Panc1 (cell line): ENCODE measurements at regions not wholly inside any gene's neighbourhood (a gene's known extent, or its start where the extent isn't known, plus 50 kb on each side); places are given as distances from the start of the nearest gene placed in this dataset.

Experiments used
- ATAC-seq: fragments of 200-7000 bp; cut with Tn5 transposase; 2 replicates; pipeline ENCODE4 v1.9.1; 2020; ENCODE audit warnings: mild to moderate bottlenecking, moderate library complexity
- BruUV-seq: library from RNA; stranded (reverse); fragments of 400-500 nt; replicated peaks from 2 replicates; lab custom pipeline; 2021; lab: Mats Ljungman, UMichigan
- CTCF ChIA-PET: fragments of 300-600 bp; sonication (Branson Sonifier 250); formaldehyde crosslinking; loops from one replicate; lab custom pipeline; 2022; ENCODE audit warnings: antibody characterized with exemption; lab: Charles Lee
- POLR2A ChIA-PET: fragments of 300-600 bp; sonication (Branson Sonifier 250); formaldehyde crosslinking; loops from one replicate; lab custom pipeline; 2022; ENCODE audit warnings: antibody characterized with exemption; lab: Charles Lee
- DNase-seq: peaks from one replicate; pipeline ENCODE4 v3.0.0-alpha.2; 2010; ENCODE audit warnings: low read depth, low spot score
- H3K27ac ChIP-seq: 2 replicates; pipeline ENCODE4 v1.5.1; 2011; ENCODE audit warnings: mild to moderate bottlenecking, low read length, inconsistent platforms
- H3K27me3 ChIP-seq: fragments of 200-500 bp; sonication (Bioruptor generic); 2 replicates; pipeline ENCODE4 v1.6.0; 2014; ENCODE audit warnings: low read length, inconsistent platforms; ENCODE audit not compliant: control insufficient read depth, insufficient read depth
- H3K36me3 ChIP-seq: fragments of 200-500 bp; sonication (Bioruptor generic); 2 replicates; pipeline ENCODE4 v1.5.1; 2014; ENCODE audit warnings: inconsistent platforms, mild to moderate bottlenecking, low read length, moderate library complexity; ENCODE audit not compliant: control insufficient read depth, insufficient read depth
- H3K4me1 ChIP-seq: 2 replicates; pipeline ENCODE4 v1.5.1; 2011; ENCODE audit warnings: inconsistent platforms, mild to moderate bottlenecking, low read length, moderate library complexity; ENCODE audit not compliant: control insufficient read depth, insufficient read depth
- H3K4me3 ChIP-seq, 2 experiments: 2 replicates each; pipeline ENCODE4 v1.5.1; 2011 to 2012; ENCODE audit warnings: low read depth in 2 of 2, low read length in 2 of 2, mild to moderate bottlenecking in 2 of 2, inconsistent platforms in 1 of 2, moderate library complexity in 1 of 2
- H3K9me3 ChIP-seq: fragments of 200-500 bp; sonication (Bioruptor generic); 2 replicates; pipeline ENCODE4 v1.5.1; 2014; ENCODE audit warnings: low read depth, mild to moderate bottlenecking, inconsistent platforms, low read length, moderate library complexity; ENCODE audit not compliant: control insufficient read depth, insufficient read depth
- POLR2AphosphoS5 ChIP-seq: IDR thresholded peaks from 2 replicates; pipeline ENCODE4 v1.6.1; 2012; ENCODE audit warnings: mild to moderate bottlenecking, low read depth, low read length, moderate library complexity
- SIN3A ChIP-seq: IDR thresholded peaks from 2 replicates; pipeline ENCODE4 v1.6.1; 2012; ENCODE audit warnings: low read depth, mild to moderate bottlenecking, low read length, moderate library complexity, borderline replicate concordance; ENCODE audit not compliant: insufficient read depth
- TCF7L2 ChIP-seq: IDR thresholded peaks from 2 replicates; pipeline ENCODE4 v1.6.1; 2011; ENCODE audit warnings: mild to moderate bottlenecking, low read depth, low read length, inconsistent platforms
- in situ Hi-C: cut with HindIII; loops from 2 replicates; pipeline ENCODE4 v1.10.0; 2016; ENCODE audit warnings: low sequenced_read_pairs, low pct_unique_long_range_greater_than_20kb
- intact Hi-C: fragments of 100-400 bp; cut with micrococcal nuclease; formaldehyde crosslinking; loops from one replicate; pipeline ENCODE4 v1.10.0; 2022; ENCODE audit not compliant: unreplicated experiment
- TF ChIP-seq, protein P1 (sequence below): fragments of 450-650 bp; IDR thresholded peaks from 2 replicates; pipeline ENCODE4 v1.5.1; 2017; ENCODE audit warnings: mild to moderate bottlenecking
- TF ChIP-seq, protein P2 (sequence below), 2 experiments: IDR thresholded peaks; 2 replicates each; pipeline ENCODE4 v1.6.1; 2011 to 2012; ENCODE audit warnings: low read depth in 2 of 2, control low read depth in 1 of 2, low read length in 1 of 2, mild to moderate bottlenecking in 1 of 2, moderate library complexity in 1 of 2; ENCODE audit not compliant: insufficient read depth in 1 of 2

DNA sequence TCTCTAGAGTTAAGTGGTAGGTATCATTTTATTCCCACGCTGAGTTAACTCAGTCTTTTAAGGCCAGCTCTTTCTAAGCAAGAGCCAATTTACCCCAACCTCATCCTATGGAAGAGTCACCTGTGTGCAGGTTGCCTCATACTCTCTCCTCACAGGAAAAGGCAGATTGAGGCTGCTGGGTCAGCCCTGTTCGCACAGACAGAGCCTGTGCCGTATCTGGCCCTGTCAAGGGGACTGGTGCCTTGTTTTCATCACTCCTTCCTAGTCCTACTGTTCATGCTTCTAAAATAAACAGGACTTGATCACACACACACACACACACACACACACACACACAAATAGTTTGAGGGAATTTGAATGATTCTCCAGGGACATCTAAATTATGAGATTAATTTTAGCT is 285.0 kb downstream of the SLC6A15 start:
- H3K4me3 ChIP-seq, result no peak overlapping the region
- POLR2A ChIA-PET, result no interaction called here
- intact Hi-C loops, result no loop called here
- in situ Hi-C loops, result no loop called here
- CTCF ChIA-PET, result no interaction called here
- no peaks in the 10 kb centered on the region for H3K36me3 ChIP-seq
- no peak for ATAC-seq
- H3K9me3 ChIP-seq, result no peaks in the 10 kb centered on the region
- no TSS peak for BruUV-seq
- H3K27me3 ChIP-seq, result no peaks in the 10 kb centered on the region
- no peak overlapping the region for H3K27ac ChIP-seq
- no peaks in the 10 kb centered on the region for H3K4me1 ChIP-seq
- TF ChIP-seq TCF7L2, result no peak
- TF ChIP-seq, protein P1, sequence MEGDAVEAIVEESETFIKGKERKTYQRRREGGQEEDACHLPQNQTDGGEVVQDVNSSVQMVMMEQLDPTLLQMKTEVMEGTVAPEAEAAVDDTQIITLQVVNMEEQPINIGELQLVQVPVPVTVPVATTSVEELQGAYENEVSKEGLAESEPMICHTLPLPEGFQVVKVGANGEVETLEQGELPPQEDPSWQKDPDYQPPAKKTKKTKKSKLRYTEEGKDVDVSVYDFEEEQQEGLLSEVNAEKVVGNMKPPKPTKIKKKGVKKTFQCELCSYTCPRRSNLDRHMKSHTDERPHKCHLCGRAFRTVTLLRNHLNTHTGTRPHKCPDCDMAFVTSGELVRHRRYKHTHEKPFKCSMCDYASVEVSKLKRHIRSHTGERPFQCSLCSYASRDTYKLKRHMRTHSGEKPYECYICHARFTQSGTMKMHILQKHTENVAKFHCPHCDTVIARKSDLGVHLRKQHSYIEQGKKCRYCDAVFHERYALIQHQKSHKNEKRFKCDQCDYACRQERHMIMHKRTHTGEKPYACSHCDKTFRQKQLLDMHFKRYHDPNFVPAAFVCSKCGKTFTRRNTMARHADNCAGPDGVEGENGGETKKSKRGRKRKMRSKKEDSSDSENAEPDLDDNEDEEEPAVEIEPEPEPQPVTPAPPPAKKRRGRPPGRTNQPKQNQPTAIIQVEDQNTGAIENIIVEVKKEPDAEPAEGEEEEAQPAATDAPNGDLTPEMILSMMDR, result no peak
- TF ChIP-seq SIN3A, result no peak
- TF ChIP-seq POLR2AphosphoS5, result no peak
- TF ChIP-seq, protein P2, sequence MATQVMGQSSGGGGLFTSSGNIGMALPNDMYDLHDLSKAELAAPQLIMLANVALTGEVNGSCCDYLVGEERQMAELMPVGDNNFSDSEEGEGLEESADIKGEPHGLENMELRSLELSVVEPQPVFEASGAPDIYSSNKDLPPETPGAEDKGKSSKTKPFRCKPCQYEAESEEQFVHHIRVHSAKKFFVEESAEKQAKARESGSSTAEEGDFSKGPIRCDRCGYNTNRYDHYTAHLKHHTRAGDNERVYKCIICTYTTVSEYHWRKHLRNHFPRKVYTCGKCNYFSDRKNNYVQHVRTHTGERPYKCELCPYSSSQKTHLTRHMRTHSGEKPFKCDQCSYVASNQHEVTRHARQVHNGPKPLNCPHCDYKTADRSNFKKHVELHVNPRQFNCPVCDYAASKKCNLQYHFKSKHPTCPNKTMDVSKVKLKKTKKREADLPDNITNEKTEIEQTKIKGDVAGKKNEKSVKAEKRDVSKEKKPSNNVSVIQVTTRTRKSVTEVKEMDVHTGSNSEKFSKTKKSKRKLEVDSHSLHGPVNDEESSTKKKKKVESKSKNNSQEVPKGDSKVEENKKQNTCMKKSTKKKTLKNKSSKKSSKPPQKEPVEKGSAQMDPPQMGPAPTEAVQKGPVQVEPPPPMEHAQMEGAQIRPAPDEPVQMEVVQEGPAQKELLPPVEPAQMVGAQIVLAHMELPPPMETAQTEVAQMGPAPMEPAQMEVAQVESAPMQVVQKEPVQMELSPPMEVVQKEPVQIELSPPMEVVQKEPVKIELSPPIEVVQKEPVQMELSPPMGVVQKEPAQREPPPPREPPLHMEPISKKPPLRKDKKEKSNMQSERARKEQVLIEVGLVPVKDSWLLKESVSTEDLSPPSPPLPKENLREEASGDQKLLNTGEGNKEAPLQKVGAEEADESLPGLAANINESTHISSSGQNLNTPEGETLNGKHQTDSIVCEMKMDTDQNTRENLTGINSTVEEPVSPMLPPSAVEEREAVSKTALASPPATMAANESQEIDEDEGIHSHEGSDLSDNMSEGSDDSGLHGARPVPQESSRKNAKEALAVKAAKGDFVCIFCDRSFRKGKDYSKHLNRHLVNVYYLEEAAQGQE (IDR thresholded peaks at IDR 0.05; ENCODE audit: insufficient read depth in 1 of 2, low read depth in 2 of 2, low read length in 1 of 2), result no peak
- DNase-seq, result no peak

DNA sequence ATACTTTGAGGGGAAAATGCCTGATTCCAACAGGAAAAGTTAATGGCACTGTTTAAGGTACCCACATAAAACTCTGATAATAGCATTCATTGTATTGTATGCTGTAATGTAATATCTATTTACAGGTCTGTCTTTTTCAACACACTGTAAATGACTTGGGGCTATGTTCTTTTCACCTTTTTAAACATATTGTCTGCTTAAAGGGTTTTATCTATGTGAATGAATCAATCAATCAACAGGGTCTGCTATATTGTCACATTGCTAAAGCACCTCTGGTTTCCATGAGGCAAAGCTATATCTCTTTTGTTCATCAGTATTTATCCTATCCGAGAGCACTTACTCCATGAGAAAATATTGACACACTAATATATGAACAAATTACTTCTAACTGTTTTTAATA is 288.0 kb downstream of the SLC6A15 start:
- intact Hi-C loops, result no loop called here
- in situ Hi-C loops, result no loop called here
- POLR2A ChIA-PET, result no interaction called here

More for the DNA sequence above, 288.0 kb downstream of the SLC6A15 start:
- H3K27me3 ChIP-seq, result no peaks in the 10 kb centered on the region
- BruUV-seq, result no TSS peak
- ATAC-seq (no peak), DNase-seq (no peak)
- H3K4me3 ChIP-seq, result no peak overlapping the region
- H3K4me1 ChIP-seq, result no peaks in the 10 kb centered on the region
- CTCF ChIA-PET, result no interaction called here
- TF ChIP-seq, protein P1, result no peak
- TF ChIP-seq, protein P2 (IDR thresholded peaks at IDR 0.05; ENCODE audit: insufficient read depth in 1 of 2, low read depth in 2 of 2, low read length in 1 of 2), result no peak
- TF ChIP-seq POLR2AphosphoS5 (no peak), SIN3A (no peak), TCF7L2 (no peak)
- H3K36me3 ChIP-seq, result no peaks in the 10 kb centered on the region
- no peak overlapping the region for H3K27ac ChIP-seq
- H3K9me3 ChIP-seq, result no peaks in the 10 kb centered on the region
